H1 (cell line): ENCODE measurements at regions not wholly inside any gene's neighbourhood (a gene's known extent, or its start where the extent isn't known, plus 50 kb on each side); places are given as distances from the start of the nearest gene placed in this dataset.

ENCODE experiments used
- ATF2 ChIP-seq: IDR thresholded peaks from 2 replicates; pipeline ENCODE4 v1.6.1; 2012; ENCODE audit warnings: low read length, inconsistent platforms
- CTCF ChIP-seq, 3 experiments: IDR thresholded peaks; 1 replicate in 2 of 3; 2 replicates in 1 of 3; pipeline versions ENCODE4 v1.5.1 to v1.6.1; 2011; ENCODE audit warnings: low read length in 3 of 3, mild to moderate bottlenecking in 3 of 3, inconsistent platforms in 2 of 3, low read depth in 1 of 3, moderate library complexity in 1 of 3; ENCODE audit not compliant: insufficient read depth in 1 of 3; ENCODE audit errors: control extremely low read depth in 1 of 3
- EZH2 ChIP-seq: fragments of 200-600 bp; sonication (generic); IDR thresholded peaks from 2 replicates; pipeline ENCODE4 v1.7.1; 2012; ENCODE audit warnings: low read depth, mild to moderate bottlenecking, moderate library complexity, low read length, inconsistent platforms; ENCODE audit not compliant: severe bottlenecking
- POLR2A ChIP-seq, 2 experiments: IDR thresholded peaks; 1 replicate in 1 of 2; 2 replicates in 1 of 2; pipeline ENCODE4 v1.6.1; 2011; ENCODE audit warnings: low read depth in 2 of 2, low read length in 2 of 2, mild to moderate bottlenecking in 2 of 2; ENCODE audit errors: control extremely low read depth in 1 of 2
- POLR2AphosphoS5 ChIP-seq: IDR thresholded peaks from 2 replicates; pipeline ENCODE4 v1.6.1; 2011; ENCODE audit warnings: low read depth, low read length
- RBBP5 ChIP-seq: IDR thresholded peaks from 2 replicates; pipeline ENCODE4 v1.7.1; 2012; ENCODE audit warnings: low read depth, mild to moderate bottlenecking, inconsistent platforms, low read length, moderate library complexity, borderline replicate concordance
- TBP ChIP-seq: IDR thresholded peaks from 2 replicates; pipeline ENCODE4 v1.6.1; 2011; ENCODE audit warnings: low read depth, low read length, improper control_type of control experiment
- ZNF274 ChIP-seq: IDR thresholded peaks from 2 replicates; pipeline ENCODE4 v1.7.0; 2012; ENCODE audit warnings: low read length, borderline replicate concordance; ENCODE audit errors: extremely low read depth
- TF ChIP-seq, protein P1 (sequence below): IDR thresholded peaks from 2 replicates; pipeline ENCODE4 v1.6.1; 2011; ENCODE audit warnings: low read depth, mild to moderate bottlenecking, low read length; ENCODE audit not compliant: insufficient read depth

GRCh38 chr1:221638595-221638994 lies 103.3 kb downstream of the DUSP10 start:
- TF ChIP-seq ATF2 (no peak), POLR2AphosphoS5 (no peak), CTCF (IDR thresholded peaks at IDR 0.05; ENCODE audit: control extremely low read depth in 1 of 3, insufficient read depth in 1 of 3, low read depth in 1 of 3, low read length in 3 of 3) (no peak), TBP (no peak), ZNF274 (no peak), RBBP5 (no peak), POLR2A (IDR thresholded peaks at IDR 0.05; ENCODE audit: control extremely low read depth in 1 of 2, low read depth in 2 of 2, low read length in 2 of 2) (no peak), EZH2 (no peak)
- TF ChIP-seq, protein P1, sequence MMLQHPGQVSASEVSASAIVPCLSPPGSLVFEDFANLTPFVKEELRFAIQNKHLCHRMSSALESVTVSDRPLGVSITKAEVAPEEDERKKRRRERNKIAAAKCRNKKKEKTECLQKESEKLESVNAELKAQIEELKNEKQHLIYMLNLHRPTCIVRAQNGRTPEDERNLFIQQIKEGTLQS, result no peak
